Mucosa of gallbladder (tissue), 1 donor: ENCODE measurements at regions not wholly inside any gene's neighbourhood (a gene's known extent, or its start where the extent isn't known, plus 50 kb on each side); places are given as distances from the start of the nearest gene placed in this dataset.
"Not testable (repeated sequence)": the region's sequence is repeated elsewhere in the genome, so short reads cannot be mapped to it uniquely, and the experiment has no call there.

ENCODE experiments used
- DNase-seq: peaks from one replicate; pipeline ENCODE4 v3.0.0-alpha.2; 2020; ENCODE audit warnings: low spot score
- donor health status: DM: no; HTN: no; CAD: no.

DNA sequence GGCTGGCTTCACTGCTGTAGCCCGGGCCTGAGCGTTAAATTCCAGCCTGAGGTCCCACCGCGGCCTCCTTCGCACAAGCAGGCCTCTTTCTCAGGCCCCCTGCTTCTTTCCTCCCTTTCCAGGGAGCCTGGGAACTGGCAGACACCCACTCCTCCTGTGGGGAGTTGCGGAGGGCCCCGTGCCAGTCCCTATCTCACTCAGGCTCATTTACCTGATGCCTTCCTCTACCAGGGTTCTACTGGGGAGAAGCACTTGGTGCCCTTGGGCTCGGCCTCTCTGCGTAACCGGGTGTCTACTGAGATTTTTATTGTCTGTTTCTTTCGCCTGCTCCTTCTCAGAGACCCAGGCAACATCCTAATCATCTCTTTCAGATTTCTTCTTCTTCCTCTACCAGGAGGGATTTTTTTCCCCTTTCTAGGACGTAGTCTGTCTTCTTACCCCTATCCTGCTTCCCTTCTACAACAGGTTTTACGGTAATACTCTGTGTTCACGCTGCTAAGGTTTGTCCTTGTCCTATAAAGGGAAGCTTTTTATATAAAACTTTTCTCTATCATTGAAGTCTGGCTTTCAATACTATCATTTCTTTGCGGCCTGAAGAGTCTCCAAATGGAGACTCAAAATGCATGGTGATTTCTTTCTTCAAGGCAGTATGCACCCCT is 135.4 kb upstream of the GPR12 start:
- no peak for DNase-seq

DNA sequence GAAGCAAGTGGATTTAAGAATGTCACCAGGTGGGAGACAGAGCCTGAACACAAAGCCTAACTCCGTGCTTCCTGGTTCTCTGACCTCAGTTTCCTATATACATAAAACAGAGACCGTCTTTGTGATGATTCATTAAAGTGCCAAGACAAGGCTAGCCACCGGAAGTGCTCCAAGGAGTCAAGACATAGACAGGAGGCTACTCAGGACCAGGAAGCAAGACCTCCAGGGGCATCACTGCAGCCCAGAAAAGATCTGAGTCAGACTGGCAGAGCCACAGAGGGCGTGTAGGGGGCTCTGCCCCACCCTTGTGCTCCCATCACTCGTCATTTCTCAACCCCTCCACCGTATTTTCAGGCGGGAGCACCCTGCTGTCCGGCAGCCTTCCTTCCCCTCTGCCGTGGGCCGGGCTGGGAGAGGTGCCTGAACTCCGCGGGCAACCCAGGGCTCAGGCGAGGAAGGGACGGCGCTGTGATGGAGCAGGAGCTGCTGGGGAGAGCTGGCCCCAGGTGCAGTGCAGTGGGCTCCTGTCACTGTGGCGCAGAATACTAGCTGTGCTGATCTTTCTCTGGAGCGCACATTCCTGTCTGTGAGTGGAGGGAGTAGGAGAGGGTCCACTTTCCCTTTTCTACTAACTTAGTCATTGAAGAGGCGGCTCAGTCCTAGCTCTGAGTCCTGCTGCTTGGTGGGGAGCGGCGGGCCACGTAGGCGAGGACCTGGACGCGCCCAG is 134.7 kb upstream of the GPR12 start:
- DNase-seq: no peak

DNA sequence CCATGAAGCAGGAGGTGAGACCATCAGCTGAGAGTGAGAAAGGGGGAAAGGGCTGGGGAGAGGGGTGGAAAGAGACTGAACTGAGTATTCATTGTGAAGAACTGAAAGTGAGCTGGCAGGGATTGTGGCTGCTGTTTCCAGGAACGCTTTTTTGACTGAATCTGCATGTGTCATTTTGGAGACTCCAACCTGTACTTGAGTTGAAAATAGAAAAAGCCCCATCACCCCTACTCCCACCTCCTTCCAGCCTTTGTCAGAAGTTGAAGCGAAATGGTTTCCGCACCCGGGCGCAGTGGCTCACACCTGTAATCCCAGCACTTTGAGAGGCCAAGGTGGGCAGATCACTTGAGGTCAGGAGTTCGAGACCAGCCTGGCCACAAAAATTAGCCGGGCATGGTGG is 128.0 kb upstream of the GPR12 start:
- DNase-seq: no peak

DNA sequence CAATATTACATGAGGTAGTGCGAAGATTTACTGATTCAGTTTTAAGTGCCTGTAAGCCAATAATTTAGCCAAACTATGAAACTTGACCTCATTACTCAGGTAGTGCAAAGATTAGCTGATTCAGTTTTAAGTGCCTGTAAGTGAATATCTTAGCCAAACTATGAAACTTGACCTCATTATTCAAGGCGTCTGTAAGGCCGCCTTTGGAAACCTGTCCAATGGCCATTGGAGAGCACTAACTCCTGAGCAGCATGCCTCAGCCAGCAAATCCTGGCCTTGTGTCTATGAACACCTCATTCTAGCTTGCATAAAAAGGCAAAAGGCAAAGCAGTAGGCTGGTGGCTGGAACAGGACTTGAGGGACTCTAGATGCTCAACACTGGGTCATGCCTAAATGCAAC is 127.0 kb upstream of the GPR12 start:
- DNase-seq: no peak

DNA sequence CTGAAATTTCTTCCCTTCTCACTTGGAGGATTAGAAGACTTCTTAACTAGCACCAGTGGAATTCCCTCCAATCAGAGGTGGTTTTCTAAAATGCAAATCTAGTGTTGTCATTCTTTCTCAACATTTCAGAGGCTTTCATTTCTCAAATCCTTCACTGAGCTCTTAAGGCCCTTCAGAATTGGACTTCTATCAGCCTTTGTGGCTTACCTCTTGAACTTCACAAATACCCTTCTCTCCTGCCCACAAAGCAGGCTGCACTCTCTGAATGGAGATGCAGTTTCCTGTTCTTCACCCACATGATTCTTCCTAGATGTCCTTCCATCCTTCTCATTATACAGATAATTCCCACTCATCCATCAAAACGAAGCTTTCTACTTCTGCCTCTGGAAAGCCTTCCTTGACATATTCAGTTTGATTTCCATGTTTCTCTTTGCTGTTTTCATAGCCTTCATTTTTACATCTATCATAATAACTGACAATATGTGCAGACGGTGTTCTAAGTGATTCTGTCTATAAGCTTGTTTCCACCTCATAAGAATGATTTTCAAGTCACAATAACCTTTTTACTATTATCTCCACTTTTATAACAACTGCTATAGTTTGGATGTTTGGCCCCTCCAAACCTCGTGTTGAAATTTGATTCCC is 123.1 kb upstream of the GPR12 start:
- no peak for DNase-seq

DNA sequence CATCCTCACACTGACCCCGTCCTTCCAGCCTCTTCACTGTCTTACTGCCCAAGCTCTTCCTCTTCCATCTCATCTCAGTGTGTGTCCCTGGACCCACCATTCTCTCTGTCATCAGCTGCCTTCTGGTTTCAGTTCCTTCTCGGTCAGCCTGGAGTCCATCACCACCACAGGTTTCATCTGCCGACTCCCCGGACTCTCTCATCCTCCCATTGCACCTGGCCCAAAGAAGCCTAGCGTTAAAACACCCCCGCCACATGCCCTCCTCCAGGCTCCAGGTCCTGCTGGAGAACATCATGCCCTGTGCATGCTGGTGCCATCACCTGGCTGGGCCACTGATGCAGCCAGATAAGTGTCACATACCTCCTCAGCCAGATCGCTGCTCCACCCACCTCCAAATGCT is 122.1 kb upstream of the GPR12 start:
- DNase-seq: no peak

DNA sequence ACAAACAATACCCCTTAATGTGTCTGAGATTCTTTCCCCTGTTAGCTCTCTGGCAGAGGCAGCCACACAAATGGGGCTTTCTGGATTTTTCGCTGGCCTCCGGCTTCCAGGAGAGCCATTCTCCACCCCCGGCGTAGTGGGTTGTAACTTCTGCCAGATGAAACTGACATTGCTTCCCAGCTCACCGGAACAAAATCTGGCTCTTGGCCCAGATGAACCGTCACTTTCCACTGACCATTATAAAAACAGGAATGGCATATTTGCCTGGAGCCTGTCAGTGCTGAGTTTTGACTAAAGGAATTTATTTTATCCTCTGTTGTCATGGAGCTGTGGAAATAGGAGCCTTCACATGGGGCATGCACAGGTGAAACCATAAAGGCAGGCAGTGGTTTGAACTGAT is 120.6 kb upstream of the GPR12 start:
- no peak for DNase-seq

DNA sequence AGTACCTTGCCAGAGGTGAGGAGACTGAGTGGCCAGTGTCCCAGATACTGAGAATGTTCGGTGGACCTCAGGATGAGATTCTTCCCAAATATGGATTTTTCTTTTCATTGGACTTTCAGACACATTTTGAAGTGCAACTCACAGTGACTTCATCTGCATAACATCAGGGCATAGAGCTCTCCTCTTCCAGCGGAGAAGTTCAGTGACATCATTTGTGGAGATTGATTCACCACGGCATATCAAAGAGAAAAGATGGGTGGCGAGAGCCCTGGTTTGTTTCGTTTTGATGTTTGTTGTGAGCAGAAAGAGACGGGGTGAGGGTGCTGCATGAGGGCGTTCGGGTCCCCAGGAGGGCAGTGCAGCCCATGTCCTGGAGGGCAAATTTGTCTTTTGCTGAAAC is 120.1 kb upstream of the GPR12 start:
- no peak for DNase-seq

DNA sequence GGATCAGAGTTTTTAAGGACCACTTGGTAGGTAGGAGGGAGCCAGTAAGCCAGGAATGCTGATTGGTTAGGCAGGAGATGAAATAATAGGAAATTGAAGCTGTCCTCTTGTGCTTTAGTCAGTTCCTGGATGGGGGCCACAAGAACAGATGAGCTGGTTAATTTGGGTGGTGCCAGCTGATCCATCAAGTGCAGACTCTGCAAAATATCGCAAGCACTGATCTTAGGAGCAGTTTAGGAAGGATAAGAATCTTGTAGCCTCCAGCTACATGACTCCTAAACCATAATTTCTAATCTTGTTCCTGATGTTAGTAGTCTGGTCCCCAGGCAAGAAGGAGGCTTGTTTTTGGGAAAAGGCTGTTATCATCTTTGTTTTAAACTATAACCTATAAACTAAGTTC is 117.9 kb upstream of the GPR12 start:
- DNase-seq: no peak

DNA sequence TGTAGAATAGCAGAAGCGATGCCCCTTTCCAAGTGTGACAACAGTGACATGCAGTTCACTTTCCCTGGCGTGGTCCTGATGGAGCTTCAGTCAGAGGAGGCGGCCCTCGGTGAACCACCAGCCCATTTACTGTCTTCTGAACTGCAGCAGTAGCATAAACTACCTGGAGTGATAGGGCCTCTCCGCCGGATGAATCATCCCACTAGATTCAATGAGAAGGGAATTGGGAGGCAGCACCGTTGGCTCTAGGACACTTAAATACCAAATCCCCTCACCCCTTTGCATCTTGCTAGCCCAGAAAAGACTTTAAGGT is 112.8 kb upstream of the GPR12 start:
- no peak for DNase-seq

DNA sequence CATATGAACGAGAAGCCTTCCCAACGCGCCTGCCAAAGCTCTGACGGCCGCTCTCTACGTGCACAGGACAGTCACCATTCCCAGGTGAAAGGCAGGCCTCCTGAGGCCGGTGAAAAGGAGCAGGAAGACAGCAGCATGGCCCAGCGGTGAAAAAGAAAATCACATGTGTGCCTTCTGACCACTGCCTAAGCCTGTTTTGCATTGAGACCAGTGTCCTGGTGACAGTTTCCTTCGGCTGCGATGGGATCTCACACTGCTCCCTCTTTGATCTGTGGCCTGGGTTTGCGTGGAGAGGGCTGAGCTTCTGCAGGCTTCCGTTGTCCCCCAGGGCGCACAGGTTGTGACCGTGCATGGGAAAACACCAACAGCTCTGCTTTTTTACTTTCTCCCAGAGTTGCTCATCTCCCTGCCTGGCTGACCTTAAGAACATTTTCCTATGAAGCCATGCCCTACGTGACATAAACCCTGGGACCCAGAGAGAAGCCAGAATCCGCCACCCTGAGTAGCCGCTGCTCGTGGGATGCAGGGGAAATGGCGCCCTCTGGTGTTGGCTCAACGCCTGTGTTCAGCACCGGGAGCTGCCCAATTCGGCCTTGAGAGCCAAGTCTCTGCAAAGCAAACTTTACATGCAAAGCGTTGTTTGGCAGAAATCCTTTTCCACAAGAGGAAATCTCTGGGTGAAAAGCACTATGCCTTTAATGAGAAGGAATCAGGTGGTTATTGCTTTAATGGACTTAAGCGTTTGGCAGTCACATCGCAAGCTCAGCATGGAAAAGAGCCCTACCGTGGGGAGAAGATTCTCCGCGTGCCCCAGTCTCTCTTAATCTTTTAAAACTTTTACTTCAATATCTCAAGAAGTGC is 112.2 kb upstream of the GPR12 start:
- DNase-seq: peak; percentile 38

DNA sequence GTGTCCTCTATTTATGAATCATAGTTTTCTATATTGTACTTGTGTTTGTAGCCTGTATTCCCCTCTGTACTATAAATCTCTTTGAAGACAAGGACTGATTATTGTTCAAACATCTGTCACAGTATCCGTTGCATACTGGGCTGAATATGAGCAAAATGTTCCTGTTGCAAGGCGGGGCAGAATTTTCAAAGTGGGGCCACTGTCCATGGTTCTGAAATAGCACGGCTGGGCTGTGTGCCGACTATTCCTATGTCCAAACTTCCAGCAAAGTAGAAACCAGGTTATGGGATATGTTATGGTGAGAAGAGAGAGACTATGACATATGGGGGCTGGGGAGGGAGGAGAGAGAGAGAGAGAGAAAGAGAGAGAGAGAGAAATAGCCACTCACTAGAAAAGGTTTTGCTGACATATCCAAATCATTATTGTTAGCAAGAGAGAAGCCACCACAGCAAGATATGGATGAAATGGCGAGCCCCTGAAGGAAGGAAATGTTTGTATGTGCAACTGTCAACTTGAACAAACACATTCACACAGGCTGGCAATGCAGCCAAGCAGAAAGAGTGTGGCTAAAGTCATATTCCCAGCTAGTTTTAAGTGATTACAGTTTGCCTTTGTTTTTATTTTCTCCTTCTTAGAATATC is 107.0 kb upstream of the GPR12 start:
- DNase-seq: peak; percentile 23

DNA sequence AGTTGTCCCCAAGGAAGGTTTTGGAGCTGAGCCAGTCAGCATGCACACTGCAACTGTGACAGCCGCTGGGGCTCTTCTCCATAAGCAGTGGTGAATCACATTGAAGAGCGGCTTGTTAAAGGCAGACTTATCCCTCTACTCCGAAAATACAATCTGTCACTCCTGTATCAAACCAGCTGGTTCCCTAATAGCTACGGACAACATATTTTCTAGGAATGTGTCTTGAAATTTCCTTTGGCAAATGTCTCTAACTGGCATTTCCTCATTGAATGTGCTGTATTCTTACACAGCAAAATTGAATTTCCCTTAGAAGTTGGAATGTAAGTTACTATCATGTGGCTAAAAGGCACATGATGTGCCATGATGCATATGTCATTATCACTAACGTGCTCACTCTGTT is 104.0 kb upstream of the GPR12 start:
- no peak for DNase-seq

DNA sequence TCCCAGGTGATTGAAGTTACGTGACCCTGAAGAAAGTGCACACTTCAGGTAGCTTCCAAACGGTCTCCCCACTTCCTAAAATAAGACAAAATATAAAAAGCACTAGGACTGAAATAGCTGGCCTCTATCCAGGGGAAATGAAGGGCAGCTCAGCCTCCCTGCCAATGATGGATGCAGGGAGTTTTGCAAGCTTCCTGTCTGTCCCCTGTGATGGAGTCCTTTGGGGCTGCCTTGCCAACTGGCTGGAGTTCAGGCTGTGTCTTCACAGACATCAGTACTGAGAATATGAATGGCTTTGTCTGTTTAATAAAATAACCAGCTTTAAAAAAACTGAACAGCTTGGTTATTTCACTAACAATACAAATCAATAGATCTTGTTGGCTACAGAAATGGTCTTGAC is 101.4 kb upstream of the GPR12 start:
- DNase-seq: no peak

DNA sequence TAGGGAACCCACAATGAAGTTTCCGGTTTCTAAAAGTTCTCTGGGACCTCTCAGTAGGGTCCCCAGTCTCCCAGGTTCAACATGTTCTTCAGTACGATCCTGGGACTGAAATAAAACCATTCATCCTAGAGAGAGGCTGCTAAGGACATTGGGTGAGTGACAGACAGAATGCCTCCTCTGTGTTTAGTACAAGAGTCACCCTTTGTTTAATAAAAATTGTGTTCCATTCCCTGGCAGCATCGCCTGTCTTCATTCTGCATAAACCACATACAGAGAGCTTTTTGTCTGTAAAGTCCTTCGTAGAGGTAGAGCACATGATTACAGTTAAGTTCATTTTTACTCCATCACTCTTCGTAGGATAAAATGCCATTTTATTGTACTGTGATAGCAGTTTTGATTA is 95.3 kb upstream of the GPR12 start:
- no peak for DNase-seq

DNA sequence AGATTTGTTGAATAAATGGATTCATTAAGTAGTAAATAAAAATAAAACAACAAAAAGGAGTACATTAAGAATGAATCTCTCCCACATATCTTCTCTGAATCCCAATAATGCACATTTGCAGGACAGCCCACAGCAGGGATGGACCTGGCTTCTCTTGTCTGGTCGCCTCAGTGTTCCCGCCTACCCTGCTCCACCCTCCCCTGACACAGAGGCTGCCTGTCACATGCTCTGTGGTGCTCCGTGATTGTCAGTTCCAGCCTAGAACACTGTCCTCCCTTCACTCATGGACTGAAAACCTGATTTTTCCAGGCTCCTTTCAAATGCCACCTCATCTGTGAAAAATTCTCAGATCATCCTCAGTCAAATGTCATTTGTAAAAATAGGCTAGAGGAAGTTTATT is 94.5 kb upstream of the GPR12 start:
- DNase-seq: no peak

DNA sequence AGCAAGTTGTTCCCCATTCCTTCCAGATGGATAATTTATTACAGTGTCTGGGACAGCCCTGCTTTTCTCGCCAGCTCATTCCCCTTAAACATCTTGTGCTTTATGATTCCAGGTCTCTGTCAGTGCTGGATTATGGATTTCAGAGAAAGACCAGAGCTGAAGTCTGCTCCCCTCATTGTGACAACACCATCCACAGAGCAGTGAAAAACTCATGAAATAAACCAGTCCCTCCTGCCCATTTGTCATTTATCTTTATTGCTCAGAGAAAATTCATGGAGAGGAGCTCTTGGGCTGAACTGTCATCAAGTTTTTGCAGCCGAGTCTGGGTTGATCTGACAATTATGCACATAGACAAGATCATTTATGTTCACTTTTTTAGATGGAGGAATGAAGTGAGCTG is 92.7 kb upstream of the GPR12 start:
- DNase-seq: no peak

DNA sequence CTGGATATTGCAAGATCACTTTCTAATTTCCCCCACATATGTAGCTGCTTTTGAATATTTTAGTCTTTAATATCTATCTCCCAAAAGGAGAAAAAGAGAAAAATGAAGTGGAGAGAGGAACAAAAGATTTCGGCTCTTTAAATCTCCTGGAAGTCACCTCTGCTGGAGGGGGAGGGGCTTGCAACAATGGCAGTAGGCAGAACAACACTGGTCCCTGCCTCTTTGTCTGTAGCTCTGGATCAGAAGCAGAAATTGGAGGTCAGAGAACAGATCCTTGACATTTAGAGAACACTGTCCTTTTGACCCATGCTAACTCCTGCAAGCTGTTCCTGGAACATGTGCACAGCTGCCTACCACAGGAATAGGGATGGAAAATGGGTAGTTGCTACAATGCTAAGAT is 86.7 kb upstream of the GPR12 start:
- DNase-seq: no peak

DNA sequence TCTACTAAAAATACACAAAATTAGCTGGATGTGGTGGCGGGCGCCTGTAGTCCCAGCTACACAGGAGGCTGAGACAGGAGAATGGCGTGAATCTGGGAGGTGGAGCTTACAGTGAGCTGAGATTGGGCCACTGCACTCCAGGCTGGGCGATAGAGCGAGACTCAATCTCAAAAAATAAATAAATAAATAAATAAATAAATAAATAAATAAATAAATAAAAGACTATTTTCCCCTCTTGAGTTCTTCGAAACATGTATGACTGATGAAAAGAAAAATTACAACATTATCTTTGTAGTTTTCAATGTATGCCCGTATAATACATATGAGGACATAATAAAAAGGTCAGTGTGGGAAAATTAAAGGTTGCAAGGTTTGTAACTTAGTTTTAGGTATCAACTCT is 84.5 kb upstream of the GPR12 start:
- DNase-seq: not testable (repeated sequence)

DNA sequence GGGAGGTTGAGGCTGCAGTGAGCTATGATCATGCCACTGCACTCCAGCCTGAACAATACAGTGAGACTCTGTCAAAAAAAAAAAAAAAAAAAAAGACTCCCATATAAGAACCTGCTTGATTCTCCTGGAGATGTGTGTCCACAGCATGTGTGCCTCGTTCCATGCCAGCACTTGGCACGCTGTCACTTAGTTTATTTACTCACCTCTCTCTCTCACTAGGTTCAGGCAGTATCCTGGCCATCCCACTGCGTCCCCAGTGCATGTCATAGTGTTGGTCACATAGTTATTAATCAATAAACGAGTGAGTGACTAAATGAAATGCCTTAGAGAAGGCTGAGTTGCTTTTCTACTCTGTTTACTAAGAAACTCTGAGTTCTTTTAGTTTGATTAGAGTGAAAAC is 79.1 kb upstream of the GPR12 start:
- peak; percentile 71 for DNase-seq

DNA sequence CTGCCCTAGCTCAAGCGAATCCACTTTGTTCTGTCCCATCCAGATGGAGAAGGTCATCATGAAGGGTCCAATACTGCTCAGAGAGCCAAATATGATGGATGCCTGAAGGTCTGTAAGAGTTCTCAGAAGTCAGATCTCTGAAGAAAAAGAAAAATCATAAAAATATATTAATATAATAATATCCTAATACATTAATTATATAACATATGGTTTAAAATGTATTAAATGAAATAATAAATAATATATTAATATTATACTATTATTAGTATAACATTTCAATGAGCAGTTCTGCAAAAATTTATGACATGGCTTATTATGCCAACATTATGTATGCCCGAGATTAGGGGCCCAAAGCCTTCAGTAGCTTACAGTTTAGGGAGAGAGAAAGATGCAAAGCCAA is 78.2 kb upstream of the GPR12 start:
- no peak for DNase-seq

DNA sequence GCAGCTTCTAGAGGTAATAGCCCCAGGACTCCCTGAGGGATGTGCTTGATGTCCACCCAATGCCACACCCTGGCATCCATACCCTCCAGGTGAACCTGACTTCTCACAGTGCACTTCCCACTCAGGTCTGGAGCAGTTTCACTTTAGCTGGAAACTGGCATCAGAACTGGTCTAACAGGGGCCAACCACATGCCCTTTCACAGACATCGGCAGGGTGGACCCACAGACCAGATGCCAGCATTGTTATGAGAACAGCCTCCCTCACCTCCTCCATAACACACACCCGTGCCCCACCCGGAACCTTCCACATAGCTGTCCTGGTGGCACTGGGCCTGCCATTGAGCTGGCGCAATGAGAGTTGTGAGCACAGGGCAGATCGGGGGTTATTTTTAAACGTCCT is 77.4 kb upstream of the GPR12 start:
- peak; percentile 42 for DNase-seq
